ENCODE measurements at regions not wholly inside any gene's neighbourhood (a gene's known extent, or its start where the extent isn't known, plus 50 kb on each side); places are given as distances from the start of the nearest gene placed in this dataset.

GRCh38 chr18:37975446-37975845, 409.8 kb upstream of the CELF4 start:
- H3K9me3 ChIP-seq, result no peaks in the 10 kb centered on the region
- no peaks in the 10 kb centered on the region for H3K4me1 ChIP-seq (ENCODE audit: insufficient read depth)
- H3K27me3 ChIP-seq, result no peaks in the 10 kb centered on the region
- H3K36me3 ChIP-seq, result no peaks in the 10 kb centered on the region
- no peak overlapping the region for H3K4me3 ChIP-seq
- H3K27ac ChIP-seq, result no peak overlapping the region
- intact Hi-C loops (cut with DNase I), result no loop called here
- no peak for DNase-seq
- TF ChIP-seq EP300 (IDR thresholded peaks at IDR 0.05) (no peak), POLR2A (IDR thresholded peaks at IDR 0.05) (no peak), CTCF (IDR thresholded peaks at IDR 0.05) (no peak)
- 79 to 91% (median 88%) methylated on average over 1 of the region's 1 CpG for WGBS, 3 donors

- no peak for TF ChIP-seq CTCF (IDR thresholded peaks at IDR 0.05)
- TF ChIP-seq POLR2A (IDR thresholded peaks at IDR 0.05), result no peak
- TF ChIP-seq EP300 (IDR thresholded peaks at IDR 0.05), result no peak
- DNase-seq, result no peak
- WGBS, 3 donors, result 44 to 55% (median 55%) methylated on average over 1 of the region's 1 CpG
- no peaks in the 10 kb centered on the region for H3K4me1 ChIP-seq (ENCODE audit: insufficient read depth)
- no peak overlapping the region for H3K27ac ChIP-seq
- no peaks in the 10 kb centered on the region for H3K9me3 ChIP-seq
- H3K27me3 ChIP-seq, result no peaks in the 10 kb centered on the region
- intact Hi-C loops (cut with DNase I), result no loop called here
- H3K4me3 ChIP-seq, result no peak overlapping the region
- H3K36me3 ChIP-seq, result no peaks in the 10 kb centered on the region
Observed at GRCh38 chr18:37967261-37967660, 401.7 kb upstream of the CELF4 start.

GRCh38 chr18:37965572-37965970, 400.0 kb upstream of the CELF4 start:
- Histone ChIP-seq H3K4me1 (ENCODE audit: insufficient read depth) (no peaks in the 10 kb centered on the region), H3K4me3 (no peak overlapping the region), H3K36me3 (no peaks in the 10 kb centered on the region), H3K27ac (no peak overlapping the region), H3K27me3 (no peaks in the 10 kb centered on the region), H3K9me3 (no peaks in the 10 kb centered on the region)
- intact Hi-C loops (cut with DNase I), result no loop called here
- DNase-seq, result no peak
- WGBS, 3 donors, result 82 to 85% (median 84%) methylated on average over 1 of the region's 1 CpG
- TF ChIP-seq CTCF (IDR thresholded peaks at IDR 0.05) (no peak), EP300 (IDR thresholded peaks at IDR 0.05) (no peak), POLR2A (IDR thresholded peaks at IDR 0.05) (no peak)

GRCh38 chr18:37964885-37965571, 399.4 kb upstream of the CELF4 start:
- intact Hi-C loops (cut with DNase I), result no loop called here
- Histone ChIP-seq H3K4me3 (no peak overlapping the region), H3K36me3 (no peaks in the 10 kb centered on the region), H3K27ac (no peak overlapping the region), H3K4me1 (ENCODE audit: insufficient read depth) (no peaks in the 10 kb centered on the region), H3K27me3 (no peaks in the 10 kb centered on the region), H3K9me3 (no peaks in the 10 kb centered on the region)
- DNase-seq, result no peak
- 71 to 75% (median 74%) methylated on average over 2 of the region's 2 CpGs for WGBS, 3 donors
- TF ChIP-seq POLR2A (IDR thresholded peaks at IDR 0.05) (no peak), CTCF (IDR thresholded peaks at IDR 0.05) (no peak), EP300 (IDR thresholded peaks at IDR 0.05) (no peak)

Measured in ovary (tissue), 7 donors.